ENCODE measurements at regions not wholly inside any gene's neighbourhood (a gene's known extent, or its start where the extent isn't known, plus 50 kb on each side); places are given as distances from the start of the nearest gene placed in this dataset.

DNA sequence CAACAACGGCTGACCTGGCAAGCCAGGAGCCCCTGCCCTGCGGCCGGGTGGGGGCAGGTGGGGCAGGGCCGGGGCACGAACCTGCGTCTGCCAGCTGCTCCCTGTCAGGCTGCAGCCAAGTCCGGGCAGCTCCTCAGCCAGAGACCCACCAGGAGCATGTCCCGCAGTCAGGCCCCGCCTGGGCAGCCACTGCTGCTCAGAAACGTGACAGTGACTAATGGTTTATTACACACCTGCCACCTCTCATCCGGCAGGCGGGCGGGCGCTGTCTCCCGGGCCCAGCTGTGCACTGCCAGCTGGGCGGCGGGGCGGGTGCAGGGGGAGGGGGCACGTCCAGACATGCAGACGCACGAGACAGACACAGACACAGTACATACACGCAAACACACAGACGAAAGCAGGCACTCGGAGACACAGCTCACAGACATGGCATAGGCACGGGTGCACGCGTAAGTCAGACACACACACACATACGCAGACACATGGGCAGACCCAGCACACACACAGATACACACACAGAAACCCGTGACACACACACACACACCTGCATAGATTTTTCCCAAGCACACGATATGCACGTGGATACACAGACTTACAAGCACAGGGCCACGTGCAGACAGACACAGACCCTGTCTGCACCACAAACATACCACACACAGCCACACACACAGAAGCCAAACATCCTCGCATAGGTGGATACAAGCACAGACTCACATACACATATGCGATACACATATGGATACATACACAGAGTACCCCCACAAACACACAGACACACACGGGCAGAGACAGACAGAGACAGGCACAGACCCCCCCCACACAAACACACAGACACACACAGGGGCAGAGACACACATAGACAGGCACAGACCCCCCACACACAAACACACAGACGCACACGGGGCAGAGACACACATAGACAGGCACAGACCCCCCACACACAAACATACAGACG, 248.3 kb upstream of the CIBAR2 start:
- TF ChIP-seq, protein P1, sequence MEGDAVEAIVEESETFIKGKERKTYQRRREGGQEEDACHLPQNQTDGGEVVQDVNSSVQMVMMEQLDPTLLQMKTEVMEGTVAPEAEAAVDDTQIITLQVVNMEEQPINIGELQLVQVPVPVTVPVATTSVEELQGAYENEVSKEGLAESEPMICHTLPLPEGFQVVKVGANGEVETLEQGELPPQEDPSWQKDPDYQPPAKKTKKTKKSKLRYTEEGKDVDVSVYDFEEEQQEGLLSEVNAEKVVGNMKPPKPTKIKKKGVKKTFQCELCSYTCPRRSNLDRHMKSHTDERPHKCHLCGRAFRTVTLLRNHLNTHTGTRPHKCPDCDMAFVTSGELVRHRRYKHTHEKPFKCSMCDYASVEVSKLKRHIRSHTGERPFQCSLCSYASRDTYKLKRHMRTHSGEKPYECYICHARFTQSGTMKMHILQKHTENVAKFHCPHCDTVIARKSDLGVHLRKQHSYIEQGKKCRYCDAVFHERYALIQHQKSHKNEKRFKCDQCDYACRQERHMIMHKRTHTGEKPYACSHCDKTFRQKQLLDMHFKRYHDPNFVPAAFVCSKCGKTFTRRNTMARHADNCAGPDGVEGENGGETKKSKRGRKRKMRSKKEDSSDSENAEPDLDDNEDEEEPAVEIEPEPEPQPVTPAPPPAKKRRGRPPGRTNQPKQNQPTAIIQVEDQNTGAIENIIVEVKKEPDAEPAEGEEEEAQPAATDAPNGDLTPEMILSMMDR (IDR thresholded peaks at IDR 0.05; ENCODE audit: insufficient read depth, low read depth, low read length) = no peak
- TF ChIP-seq EZH2 (IDR thresholded peaks at IDR 0.05; ENCODE audit: insufficient read depth, low read length) = no peak
